Liver (tissue), 3 donors: ENCODE measurements at regions not wholly inside any gene's neighbourhood (a gene's known extent, or its start where the extent isn't known, plus 50 kb on each side); places are given as distances from the start of the nearest gene placed in this dataset.

Experiments
- CTCF ChIP-seq: fragments of 150-350 bp; IDR thresholded peaks from 2 replicates; pipeline ENCODE4 v1.5.1; 2017; ENCODE audit warnings: improper control_type of control experiment, low read depth, low read length; ENCODE audit not compliant: missing input control
- EGR1 ChIP-seq, 2 donors: IDR thresholded peaks; 2 replicates each; pipeline ENCODE4 v1.6.1; 2016 to 2018; ENCODE audit warnings: antibody characterized with exemption in 2 of 2, low read depth in 2 of 2
- GABPA ChIP-seq, 2 donors: IDR thresholded peaks in 1 of 2; conservative IDR thresholded peaks in 1 of 2; 2 replicates each; pipeline ENCODE4 v1.6.1; 2016; ENCODE audit warnings: antibody characterized with exemption in 2 of 2, mild to moderate bottlenecking in 1 of 2, moderate library complexity in 1 of 2
- MAX ChIP-seq: IDR thresholded peaks from 2 replicates; pipeline ENCODE4 v1.6.1; 2016; ENCODE audit warnings: antibody characterized with exemption
- RAD21 ChIP-seq, 2 donors: IDR thresholded peaks; 2 replicates each; pipeline ENCODE4 v1.6.1; 2016; ENCODE audit warnings: antibody characterized with exemption in 2 of 2, mild to moderate bottlenecking in 2 of 2
- REST ChIP-seq: IDR thresholded peaks from 2 replicates; pipeline ENCODE4 v1.6.1; 2016; ENCODE audit warnings: antibody characterized with exemption, mild to moderate bottlenecking
- SP1 ChIP-seq: IDR thresholded peaks from 2 replicates; pipeline ENCODE4 v1.6.1; 2018; ENCODE audit warnings: antibody characterized with exemption, mild to moderate bottlenecking
- TAF1 ChIP-seq: conservative IDR thresholded peaks from 2 replicates; pipeline ENCODE4 v1.6.1; 2016; ENCODE audit warnings: antibody characterized with exemption, mild to moderate bottlenecking
- TF ChIP-seq, protein P1 (sequence below): IDR thresholded peaks from 2 replicates; pipeline ENCODE4 v1.6.1; 2016; ENCODE audit warnings: antibody characterized with exemption
- donor health status: healthy.
- donor health status: healthy.

GRCh38 chr10:21441625-21442024 is 83.9 kb downstream of the SKIDA1 start:
- TF ChIP-seq REST, result no peak
- no peak for TF ChIP-seq CTCF
- TF ChIP-seq, protein P1, sequence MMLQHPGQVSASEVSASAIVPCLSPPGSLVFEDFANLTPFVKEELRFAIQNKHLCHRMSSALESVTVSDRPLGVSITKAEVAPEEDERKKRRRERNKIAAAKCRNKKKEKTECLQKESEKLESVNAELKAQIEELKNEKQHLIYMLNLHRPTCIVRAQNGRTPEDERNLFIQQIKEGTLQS, result no peak
- TF ChIP-seq EGR1 (IDR thresholded peaks at IDR 0.05; ENCODE audit: low read depth in 2 of 2), result no peak
- no peak for TF ChIP-seq TAF1
- TF ChIP-seq MAX, result no peak
- TF ChIP-seq SP1, result no peak
- TF ChIP-seq GABPA (IDR thresholded peaks at IDR 0.05 in 1 of 2, conservative IDR thresholded peaks at IDR 0.05 in 1 of 2), result no peak
- TF ChIP-seq RAD21 (IDR thresholded peaks at IDR 0.05), result no peak
